Karpas-422 (cell line): ENCODE measurements at regions not wholly inside any gene's neighbourhood (a gene's known extent, or its start where the extent isn't known, plus 50 kb on each side); places are given as distances from the start of the nearest gene placed in this dataset. TPM values are rescaled to one million over a fixed set of nuclear protein-coding genes. Genes with fewer than 3 reads are reported as not detected.

Source experiments
- small RNA-seq: library from RNA; depleted of rRNA; stranded (forward); fragments of <200 nt; gene quantifications from one replicate; pipeline ENCODE3, GENCODE V24; 2014

Small RNA genes lying in the stretch of these regions (small RNA-seq; reads per million reads assigned to genes)
- not detected for gene RNU1-46P
